ENCODE measurements at regions not wholly inside any gene's neighbourhood (a gene's known extent, or its start where the extent isn't known, plus 50 kb on each side); places are given as distances from the start of the nearest gene placed in this dataset.
"Not testable (repeated sequence)": the region's sequence is repeated elsewhere in the genome, so short reads cannot be mapped to it uniquely, and the experiment has no call there.

DNA sequence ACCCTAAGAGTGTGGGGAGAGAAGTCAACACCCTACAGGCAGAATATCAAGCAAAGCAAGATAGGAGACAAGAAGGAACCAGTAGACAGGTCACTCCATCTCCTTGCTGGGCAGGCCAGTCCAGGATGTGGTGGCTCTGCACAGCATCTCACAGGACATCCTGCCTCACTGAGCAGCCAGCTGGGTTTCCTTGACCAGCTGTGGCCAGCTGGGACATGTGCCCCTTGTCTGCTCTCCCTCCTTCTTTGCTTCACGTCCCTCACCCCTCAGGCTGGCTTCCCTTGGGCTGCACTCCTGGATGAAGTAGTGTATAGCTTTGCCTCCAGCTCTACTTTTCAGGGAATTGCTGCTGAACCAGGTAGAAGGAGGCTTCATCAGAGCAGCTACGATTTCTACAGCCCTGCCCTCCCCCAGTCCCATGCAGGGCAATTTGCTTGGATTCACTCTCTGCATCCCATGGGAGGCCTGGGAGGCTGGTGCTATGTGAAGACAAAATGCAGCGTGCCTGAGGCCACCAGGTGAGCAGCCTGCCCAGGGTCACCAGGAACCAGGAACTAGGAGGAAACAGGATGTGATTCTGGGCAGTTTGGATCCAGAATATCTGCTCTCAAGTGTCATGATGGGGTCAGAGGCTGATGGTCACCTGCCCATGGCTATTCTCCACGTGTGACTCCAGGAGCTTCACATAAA lies 110.0 kb upstream of the PMEPA1 start:
- no peak for FAIRE-seq
- TF ChIP-seq POLR2A (IDR thresholded peaks at IDR 0.05; ENCODE audit: low read depth, low read length) (no peak), POU2F2 (IDR thresholded peaks at IDR 0.05; ENCODE audit: low read depth, low read length) (no peak)

DNA sequence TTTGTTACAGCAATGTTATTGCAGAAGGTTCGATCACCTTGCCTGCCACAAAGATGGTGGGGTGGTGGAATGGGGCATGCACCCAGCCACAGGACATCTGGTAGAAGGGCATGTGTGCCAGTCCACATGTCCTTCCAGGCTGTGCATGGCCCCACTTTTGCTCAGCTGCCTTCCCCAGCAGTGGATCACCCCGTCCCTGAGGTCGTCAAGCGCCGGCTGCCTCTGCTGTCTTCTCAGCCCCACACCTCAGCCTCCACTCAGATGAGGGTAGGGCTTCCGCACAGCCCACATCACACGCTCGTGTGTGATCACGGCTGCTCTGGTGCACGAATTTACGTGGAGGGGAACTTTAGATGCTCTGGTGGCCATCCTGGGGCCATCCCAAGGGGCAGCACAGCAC lies 109.5 kb upstream of the PMEPA1 start:
- DNase-seq (ENCODE audit: insufficient read length, low spot score) (no peak), FAIRE-seq (no peak)
- TF ChIP-seq TAF1 (IDR thresholded peaks at IDR 0.05; ENCODE audit: low read depth, low read length) (no peak), PAX5 (IDR thresholded peaks at IDR 0.05; ENCODE audit: insufficient read depth, low read length, severe bottlenecking) (no peak), POU2F2 (IDR thresholded peaks at IDR 0.05; ENCODE audit: low read depth, low read length) (no peak), POLR2AphosphoS5 (IDR thresholded peaks at IDR 0.05; ENCODE audit: low read depth, low read length) (no peak), SPI1 (IDR thresholded peaks at IDR 0.05; ENCODE audit: low read depth, low read length) (no peak), POLR2A (IDR thresholded peaks at IDR 0.05; ENCODE audit: low read depth, low read length) (no peak)

More for the DNA sequence above, 110.0 kb upstream of the PMEPA1 start:
- DNase-seq (ENCODE audit: insufficient read length, low spot score) = no peak

DNA sequence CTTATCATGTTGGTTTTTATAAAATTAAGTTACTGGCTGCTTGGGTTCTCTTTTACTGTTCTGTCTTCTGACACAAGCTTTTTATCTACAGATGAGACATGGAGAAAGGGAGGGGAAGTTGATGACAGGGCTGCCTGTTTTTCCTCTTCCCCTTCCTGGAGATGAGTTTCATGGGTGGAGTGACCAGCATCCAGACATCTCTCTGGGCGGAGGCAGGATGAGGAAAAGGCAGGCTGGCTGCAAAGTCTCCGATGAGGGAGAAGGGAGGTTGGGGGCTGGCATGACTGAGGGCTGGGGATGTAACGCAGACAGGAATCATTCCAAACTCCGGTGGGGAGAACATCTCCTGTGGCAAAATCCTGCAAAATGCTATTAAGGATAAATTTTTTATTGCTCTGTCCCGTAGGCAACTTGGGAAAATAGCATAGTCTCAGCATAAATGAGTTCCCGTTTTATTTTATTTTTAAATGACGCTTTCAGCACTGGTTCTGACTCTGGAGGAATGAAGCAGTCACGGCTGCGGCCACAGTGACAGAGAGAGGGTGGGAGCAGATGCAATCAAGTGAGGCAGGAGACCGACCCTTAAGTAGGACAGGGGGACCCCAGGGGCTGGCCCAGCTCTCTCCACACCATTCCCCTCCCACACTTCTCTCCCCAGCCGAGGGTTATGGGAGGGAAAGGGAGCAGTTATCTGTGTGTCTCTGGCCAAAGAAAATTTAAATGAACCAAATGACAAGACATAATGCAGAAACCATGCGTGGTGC lies 108.8 kb upstream of the PMEPA1 start:
- DNase-seq (ENCODE audit: insufficient read length, low spot score) (no peak), FAIRE-seq (no peak)
- TF ChIP-seq POLR2AphosphoS5 (IDR thresholded peaks at IDR 0.05; ENCODE audit: low read depth, low read length) (no peak), PAX5 (IDR thresholded peaks at IDR 0.05; ENCODE audit: insufficient read depth, low read length, severe bottlenecking) (no peak), SPI1 (IDR thresholded peaks at IDR 0.05; ENCODE audit: low read depth, low read length) (no peak), POLR2A (IDR thresholded peaks at IDR 0.05; ENCODE audit: low read depth, low read length) (no peak), POU2F2 (IDR thresholded peaks at IDR 0.05; ENCODE audit: low read depth, low read length) (no peak), TAF1 (IDR thresholded peaks at IDR 0.05; ENCODE audit: low read depth, low read length) (no peak)

DNA sequence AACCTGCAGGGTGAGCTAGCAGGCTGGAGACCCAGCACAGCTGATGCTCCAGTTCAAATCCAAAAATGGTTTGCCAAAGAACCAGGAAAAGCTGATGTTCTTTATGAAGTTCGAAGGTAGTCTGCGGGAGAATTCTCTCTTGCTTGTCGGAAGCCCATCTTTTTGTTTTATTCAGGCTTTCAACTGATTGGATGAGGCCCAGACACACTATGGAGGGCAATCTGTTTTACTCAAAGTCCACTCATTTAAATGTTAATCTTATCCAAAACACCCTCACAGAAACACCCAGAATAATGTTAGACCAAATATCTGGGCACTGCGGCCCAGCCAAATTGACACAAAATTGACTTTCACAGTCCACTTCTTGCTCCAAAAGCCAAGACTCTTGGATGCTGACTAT lies 105.6 kb upstream of the PMEPA1 start:
- FAIRE-seq (no peak), DNase-seq (ENCODE audit: insufficient read length, low spot score) (no peak)
- TF ChIP-seq TAF1 (IDR thresholded peaks at IDR 0.05; ENCODE audit: low read depth, low read length) (no peak), POU2F2 (IDR thresholded peaks at IDR 0.05; ENCODE audit: low read depth, low read length) (no peak), PAX5 (IDR thresholded peaks at IDR 0.05; ENCODE audit: insufficient read depth, low read length, severe bottlenecking) (no peak), SPI1 (IDR thresholded peaks at IDR 0.05; ENCODE audit: low read depth, low read length) (no peak), POLR2AphosphoS5 (IDR thresholded peaks at IDR 0.05; ENCODE audit: low read depth, low read length) (no peak), POLR2A (IDR thresholded peaks at IDR 0.05; ENCODE audit: low read depth, low read length) (no peak)

DNA sequence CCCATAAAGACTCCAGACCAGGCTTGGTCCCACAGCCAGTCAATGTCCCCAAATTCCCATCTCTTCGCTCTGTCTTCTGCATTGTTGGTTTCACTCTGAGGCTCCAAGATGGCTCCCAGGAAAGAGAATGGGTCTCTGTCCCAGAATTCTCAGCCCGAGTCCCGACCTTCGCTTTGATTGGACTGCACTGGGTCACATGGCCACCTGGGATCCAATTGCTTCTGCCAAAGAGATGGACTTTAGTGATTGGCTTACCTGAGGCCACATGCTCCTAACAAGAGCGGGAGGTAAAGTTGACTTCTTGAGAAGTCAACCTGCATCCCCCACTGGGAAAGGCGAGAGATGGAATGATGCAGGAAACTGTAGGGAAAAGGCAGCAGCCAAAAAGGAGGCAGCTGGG lies 104.7 kb upstream of the PMEPA1 start:
- DNase-seq (ENCODE audit: insufficient read length, low spot score) (no peak), FAIRE-seq (no peak)
- TF ChIP-seq TAF1 (IDR thresholded peaks at IDR 0.05; ENCODE audit: low read depth, low read length) = no peak
- TF ChIP-seq POLR2A (IDR thresholded peaks at IDR 0.05; ENCODE audit: low read depth, low read length) = no peak
- no peak for TF ChIP-seq PAX5 (IDR thresholded peaks at IDR 0.05; ENCODE audit: insufficient read depth, low read length, severe bottlenecking)

DNA sequence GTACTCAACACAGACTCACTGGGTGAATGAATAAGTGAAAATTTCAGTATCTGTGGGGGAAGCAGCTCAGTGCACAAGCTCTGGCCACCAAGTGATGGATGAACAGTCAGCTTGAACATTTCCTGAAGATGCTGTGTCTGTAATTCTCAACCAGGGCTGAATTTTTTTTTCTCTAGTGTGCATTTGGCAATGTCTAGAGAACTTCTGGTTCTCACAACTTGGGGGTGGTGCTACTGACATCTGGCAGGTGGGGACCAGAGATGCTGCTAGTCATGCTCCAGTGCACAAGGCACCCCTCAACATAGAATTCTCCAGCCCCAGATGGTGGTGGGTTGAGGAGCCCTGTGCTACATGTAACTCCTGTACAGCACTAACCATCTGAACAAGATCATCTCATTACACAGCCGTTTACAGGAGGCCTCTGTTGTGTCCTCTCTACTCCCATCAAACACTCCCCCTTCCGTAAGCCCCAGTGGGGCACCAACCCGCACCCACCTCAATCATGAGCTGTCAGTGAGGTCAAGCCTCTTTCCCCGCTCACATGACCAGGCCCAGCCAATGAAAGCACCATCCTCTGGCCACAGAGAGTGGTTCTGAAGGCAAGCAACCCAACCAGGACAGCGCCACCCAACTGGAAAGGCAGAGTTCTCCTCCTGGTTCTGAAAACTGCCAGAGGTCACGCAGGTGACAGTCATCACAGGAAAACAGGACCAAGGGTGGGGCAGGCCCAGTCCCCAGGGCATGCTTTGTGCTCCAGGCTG lies 103.9 kb upstream of the PMEPA1 start:
- DNase-seq (ENCODE audit: insufficient read length, low spot score) = no peak
- TF ChIP-seq POLR2AphosphoS5 (IDR thresholded peaks at IDR 0.05; ENCODE audit: low read depth, low read length) (no peak), SPI1 (IDR thresholded peaks at IDR 0.05; ENCODE audit: low read depth, low read length) (no peak)
- FAIRE-seq = no peak

DNA sequence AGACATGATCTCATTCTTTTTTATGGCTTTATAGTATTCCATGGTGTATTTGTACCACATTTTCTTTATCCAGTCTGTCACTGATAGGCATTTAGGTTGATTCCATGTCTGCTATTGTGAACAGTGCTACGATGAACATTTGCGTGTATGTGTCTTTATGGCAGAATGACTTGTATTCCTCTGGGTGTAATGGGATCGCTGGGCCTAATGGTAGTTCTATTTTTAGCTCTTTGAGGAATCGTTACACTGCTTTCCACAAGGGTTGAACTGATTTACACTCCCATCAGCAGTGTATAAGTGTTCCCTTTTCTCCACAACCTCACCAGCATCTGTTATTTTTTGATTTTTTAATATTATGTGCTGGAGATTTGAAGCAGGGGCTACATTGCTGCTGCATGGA lies 102.8 kb upstream of the PMEPA1 start:
- FAIRE-seq = not testable (repeated sequence)

DNA sequence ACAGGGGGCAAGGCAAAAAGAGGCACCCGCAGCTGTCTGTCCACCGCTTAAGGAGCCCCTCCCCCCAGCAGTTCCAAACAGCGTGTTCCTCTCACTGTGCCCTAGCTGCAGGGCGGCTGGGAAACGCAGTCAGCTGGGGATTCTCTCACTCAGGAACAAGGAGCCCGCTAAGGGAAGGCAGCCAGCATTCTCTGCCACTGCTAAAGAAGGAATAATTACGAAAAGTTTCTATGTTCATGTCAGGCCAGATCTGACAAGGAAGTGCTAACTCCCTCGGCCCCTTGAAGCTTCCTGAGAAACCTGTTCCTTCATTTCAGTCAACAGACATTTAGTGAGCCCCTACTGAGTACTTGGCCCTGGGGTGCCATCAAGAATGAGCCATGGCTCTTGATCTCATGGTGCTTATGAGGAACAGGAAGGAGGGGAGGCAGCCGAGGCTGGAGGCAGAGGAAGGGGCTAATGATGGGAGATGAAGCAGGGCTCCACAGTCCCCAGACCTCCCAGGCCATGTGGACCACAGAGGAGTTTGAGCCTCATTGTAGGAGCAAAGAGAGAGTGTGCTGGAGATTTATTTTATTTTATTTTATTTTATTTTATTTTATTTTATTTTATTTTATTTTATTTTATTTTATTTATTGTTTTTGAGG lies 101.7 kb upstream of the PMEPA1 start:
- no peak for DNase-seq (ENCODE audit: insufficient read length, low spot score)
- TF ChIP-seq TAF1 (IDR thresholded peaks at IDR 0.05; ENCODE audit: low read depth, low read length) (no peak), POU2F2 (IDR thresholded peaks at IDR 0.05; ENCODE audit: low read depth, low read length) (no peak), SPI1 (IDR thresholded peaks at IDR 0.05; ENCODE audit: low read depth, low read length) (no peak), POLR2A (IDR thresholded peaks at IDR 0.05; ENCODE audit: low read depth, low read length) (no peak), PAX5 (IDR thresholded peaks at IDR 0.05; ENCODE audit: insufficient read depth, low read length, severe bottlenecking) (no peak), POLR2AphosphoS5 (IDR thresholded peaks at IDR 0.05; ENCODE audit: low read depth, low read length) (no peak)
- FAIRE-seq = no peak

More for the DNA sequence above, 102.8 kb upstream of the PMEPA1 start:
- DNase-seq (ENCODE audit: insufficient read length, low spot score) = not testable (repeated sequence)

DNA sequence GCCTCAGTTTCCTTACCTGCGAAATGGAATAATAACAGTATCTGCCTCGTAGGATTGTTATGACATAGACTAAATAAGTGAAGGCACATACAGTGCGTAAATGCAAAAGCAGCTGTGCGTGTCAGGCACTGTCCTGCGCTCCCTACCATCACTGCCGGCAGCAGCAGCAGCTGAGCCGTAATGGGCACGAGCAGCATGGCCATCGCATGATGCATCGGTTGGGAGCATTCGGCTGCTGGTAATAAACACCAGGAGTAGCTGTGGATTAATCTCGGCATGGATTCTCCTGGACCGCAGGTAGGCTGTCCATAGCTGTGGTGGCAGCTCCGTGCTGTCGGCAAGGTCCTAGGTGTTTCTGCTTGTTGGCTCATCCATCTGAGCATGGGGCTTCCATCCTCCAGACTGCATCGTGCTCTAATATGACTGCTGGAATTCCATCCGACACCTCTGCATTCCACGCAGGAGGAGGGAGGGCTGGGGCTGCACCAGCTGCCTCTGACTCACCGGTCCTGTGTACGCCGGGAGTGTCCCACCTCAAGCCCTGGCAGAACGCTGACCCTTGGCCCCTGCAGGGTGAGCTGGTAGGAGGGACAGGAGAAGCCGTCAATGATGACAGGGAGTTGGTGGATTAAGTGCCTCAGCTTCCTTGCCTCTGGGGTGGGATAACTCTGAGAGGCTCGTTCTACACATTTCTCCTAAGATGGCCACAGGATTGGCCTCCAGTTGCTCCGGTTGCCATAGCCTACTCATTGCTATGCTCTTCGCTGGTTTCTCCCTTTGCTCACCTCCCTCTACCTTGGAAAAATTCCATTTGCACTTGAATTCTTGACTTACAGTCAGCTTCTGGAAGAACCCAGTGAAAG lies 100.9 kb upstream of the PMEPA1 start:
- FAIRE-seq = no peak
- TF ChIP-seq POLR2A (IDR thresholded peaks at IDR 0.05; ENCODE audit: low read depth, low read length) (no peak), POU2F2 (IDR thresholded peaks at IDR 0.05; ENCODE audit: low read depth, low read length) (no peak), PAX5 (IDR thresholded peaks at IDR 0.05; ENCODE audit: insufficient read depth, low read length, severe bottlenecking) (no peak), POLR2AphosphoS5 (IDR thresholded peaks at IDR 0.05; ENCODE audit: low read depth, low read length) (no peak), TAF1 (IDR thresholded peaks at IDR 0.05; ENCODE audit: low read depth, low read length) (no peak), SPI1 (IDR thresholded peaks at IDR 0.05; ENCODE audit: low read depth, low read length) (no peak)

More for the DNA sequence above, 100.9 kb upstream of the PMEPA1 start:
- DNase-seq (ENCODE audit: insufficient read length, low spot score) = no peak

Measured in GM12891 (cell line).